A549 (cell line): ENCODE measurements at regions not wholly inside any gene's neighbourhood (a gene's known extent, or its start where the extent isn't known, plus 50 kb on each side); places are given as distances from the start of the nearest gene placed in this dataset.

Experiments used
- ATOH8 ChIP-seq: fragments of 250-450 bp; sonication (Bioruptor Pico); IDR thresholded peaks from 2 replicates; pipeline ENCODE4 v1.5.0; 2020; ENCODE audit warnings: low read depth, mild to moderate bottlenecking, moderate library complexity
- CTCF ChIP-seq: fragments of >200 bp; sonication (Bioruptor Twin); formaldehyde crosslinking; IDR thresholded peaks from 3 replicates; pipeline ENCODE4 v1.5.1; 2016
- ELK1 ChIP-seq: fragments of 150-350 bp; IDR thresholded peaks from 2 replicates; pipeline ENCODE4 v1.6.1; 2014; ENCODE audit warnings: low read depth, mild to moderate bottlenecking, low read length
- MAZ ChIP-seq: fragments of 150-350 bp; IDR thresholded peaks from 2 replicates; pipeline ENCODE4 v1.6.1; 2014; ENCODE audit warnings: antibody characterized with exemption, low read depth, low read length, borderline replicate concordance
- PBX3 ChIP-seq: IDR thresholded peaks from 2 replicates; pipeline ENCODE4 v1.6.1; 2012
- PHF8 ChIP-seq: fragments of 200-600 bp; sonication (generic); IDR thresholded peaks from 2 replicates; pipeline ENCODE4 v1.6.1; 2016; ENCODE audit warnings: low read depth, mild to moderate bottlenecking, antibody characterized with exemption, moderate library complexity, borderline replicate concordance
- POLR2A ChIP-seq: IDR thresholded peaks from 2 replicates; pipeline ENCODE4 v1.6.1; 2012; ENCODE audit warnings: mild to moderate bottlenecking, low read length
- RAD21 ChIP-seq, 2 experiments: fragments of >200 bp in 1 of 2; sonication (Bioruptor Twin) in 1 of 2; formaldehyde crosslinking in 1 of 2; IDR thresholded peaks in 1 of 2; conservative IDR thresholded peaks in 1 of 2; 2 replicates in 1 of 2; 3 replicates in 1 of 2; pipeline ENCODE4 v1.6.1; 2012 to 2018; ENCODE audit warnings: inconsistent platforms in 1 of 2
- RARB ChIP-seq: fragments of 250-450 bp; sonication (Bioruptor Pico); IDR thresholded peaks from 2 replicates; pipeline ENCODE4 v1.8.0; 2021; ENCODE audit warnings: mild to moderate bottlenecking, moderate library complexity
- REST ChIP-seq: fragments of 200-600 bp; sonication (generic); IDR thresholded peaks from 2 replicates; pipeline ENCODE4 v1.6.1; 2016; ENCODE audit warnings: antibody characterized with exemption, mild to moderate bottlenecking, moderate library complexity
- RNF2 ChIP-seq: fragments of 200-600 bp; sonication (generic); IDR thresholded peaks from 2 replicates; pipeline ENCODE4 v1.6.1; 2016; ENCODE audit warnings: low read depth, mild to moderate bottlenecking, antibody characterized with exemption, moderate library complexity, borderline replicate concordance

GRCh38 chr6:120363429-120363828 is 970.9 kb downstream of the TBC1D32 start:
- TF ChIP-seq CTCF (no peak), RAD21 (conservative IDR thresholded peaks at IDR 0.05 in 1 of 2, IDR thresholded peaks at IDR 0.05 in 1 of 2) (no peak), POLR2A (no peak), ELK1 (no peak), RARB (CRISPR knock-in tag) (no peak), PBX3 (no peak), PHF8 (no peak), RNF2 (no peak), ATOH8 (no peak), MAZ (no peak), REST (no peak)
